ENCODE measurements at regions not wholly inside any gene's neighbourhood (a gene's known extent, or its start where the extent isn't known, plus 50 kb on each side); places are given as distances from the start of the nearest gene placed in this dataset.

- Histone ChIP-seq H3K27me3 (ENCODE audit: control insufficient read depth in 4 of 4, insufficient read depth in 4 of 4, low read length in 3 of 4) (no peaks in the 10 kb centered on the region), H3K36me3 (ENCODE audit: control insufficient read depth in 4 of 4, insufficient read depth in 3 of 4, low read depth in 1 of 4, low read length in 3 of 4) (no peaks in the 10 kb centered on the region), H3K4me3 (ENCODE audit: low read depth in 1 of 3, low read length in 3 of 3) (no peak overlapping the region), H3K9ac (ENCODE audit: low read depth in 1 of 2, low read length in 2 of 2) (no peak overlapping the region), H3K27ac (ENCODE audit: low read depth in 1 of 2, low read length in 2 of 2) (no peak overlapping the region), H3K9me3 (ENCODE audit: control insufficient read depth in 4 of 4, low read length in 3 of 4) (no peaks in the 10 kb centered on the region), H3K4me1 (ENCODE audit: control insufficient read depth in 4 of 4, insufficient read depth in 4 of 4, low read length in 3 of 4) (peaks cover 0 to 6% (median 4%) of the 10 kb centered on the region in 4 donors)
- 67% methylated on average over 7 of the region's 7 CpGs for WGBS
- DNase-seq (ENCODE audit: low spot score), result no peak
- no peak for TF ChIP-seq GABPA (IDR thresholded peaks at IDR 0.05 in 1 of 2, conservative IDR thresholded peaks at IDR 0.05 in 1 of 2)
- TF ChIP-seq ATF3 (IDR thresholded peaks at IDR 0.05), result no peak
- no peak for TF ChIP-seq FOXA1 (IDR thresholded peaks at IDR 0.05)
- no peak for TF ChIP-seq HNF4A (conservative IDR thresholded peaks at IDR 0.05)
- no peak for TF ChIP-seq CTCF (IDR thresholded peaks at IDR 0.05; ENCODE audit: low read depth, low read length, missing input control)
- no peak for TF ChIP-seq MAX (IDR thresholded peaks at IDR 0.05)
- no peak for TF ChIP-seq SP1 (IDR thresholded peaks at IDR 0.05)
- TF ChIP-seq NR2F2 (IDR thresholded peaks at IDR 0.05), result no peak
Observed at GRCh38 chr1:4516596-4516995, 137.8 kb upstream of the AJAP1 start.

- H3K9ac ChIP-seq (ENCODE audit: low read depth in 1 of 2, low read length in 2 of 2), result no peak overlapping the region
- peaks cover 0 to 6% (median 4%) of the 10 kb centered on the region in 4 donors for H3K4me1 ChIP-seq (ENCODE audit: control insufficient read depth in 4 of 4, insufficient read depth in 4 of 4, low read length in 3 of 4)
- H3K27ac ChIP-seq (ENCODE audit: low read depth in 1 of 2, low read length in 2 of 2), result no peak overlapping the region
- WGBS, result 63% methylated on average over 19 of the region's 19 CpGs
- TF ChIP-seq RXRA (IDR thresholded peaks at IDR 0.05) (no peak), ATF3 (IDR thresholded peaks at IDR 0.05) (no peak), REST (IDR thresholded peaks at IDR 0.05) (no peak), NR2F2 (IDR thresholded peaks at IDR 0.05) (no peak), TAF1 (conservative IDR thresholded peaks at IDR 0.05) (no peak), HNF4A (conservative IDR thresholded peaks at IDR 0.05) (no peak), SP1 (IDR thresholded peaks at IDR 0.05) (no peak), FOXA1 (IDR thresholded peaks at IDR 0.05) (no peak), CTCF (IDR thresholded peaks at IDR 0.05; ENCODE audit: low read depth, low read length, missing input control) (no peak), FOXA2 (IDR thresholded peaks at IDR 0.05) (no peak), RAD21 (IDR thresholded peaks at IDR 0.05) (no peak), YY1 (IDR thresholded peaks at IDR 0.05) (no peak), HNF4G (IDR thresholded peaks at IDR 0.05) (no peak)
- H3K36me3 ChIP-seq (ENCODE audit: control insufficient read depth in 4 of 4, insufficient read depth in 3 of 4, low read depth in 1 of 4, low read length in 3 of 4), result no peaks in the 10 kb centered on the region
- H3K4me3 ChIP-seq (ENCODE audit: low read depth in 1 of 3, low read length in 3 of 3), result no peak overlapping the region
- peaks cover 0 to 2% (median 0%) of the 10 kb centered on the region in 4 donors for H3K27me3 ChIP-seq (ENCODE audit: control insufficient read depth in 4 of 4, insufficient read depth in 4 of 4, low read length in 3 of 4)
- H3K9me3 ChIP-seq (ENCODE audit: control insufficient read depth in 4 of 4, low read length in 3 of 4), result no peaks in the 10 kb centered on the region
- no peak for DNase-seq (ENCODE audit: low spot score)
Observed at GRCh38 chr1:4517186-4517954, 137.0 kb upstream of the AJAP1 start.
